Vagina (tissue), 2 donors: ENCODE measurements at regions not wholly inside any gene's neighbourhood (a gene's known extent, or its start where the extent isn't known, plus 50 kb on each side); places are given as distances from the start of the nearest gene placed in this dataset.

Source experiments
- CTCF ChIP-seq, 3 experiments: fragments of 450-650 bp in 2 of 3; fragments of 200-600 bp in 1 of 3; sonication (generic) in 1 of 3; IDR thresholded peaks; one replicate each; pipeline ENCODE4 v1.5.1; 2017 to 2019; ENCODE audit warnings: antibody characterized with exemption in 3 of 3, mild to moderate bottlenecking in 2 of 3, moderate library complexity in 2 of 3
- POLR2A ChIP-seq, 2 donors: fragments of 450-650 bp; IDR thresholded peaks; one replicate each; pipeline ENCODE4 v1.6.1; 2017; ENCODE audit warnings: antibody characterized with exemption in 2 of 2, mild to moderate bottlenecking in 2 of 2, moderate library complexity in 2 of 2
- POLR2AphosphoS5 ChIP-seq, 2 donors: sonication (generic); formaldehyde crosslinking; IDR thresholded peaks; one replicate each; pipeline ENCODE4 v1.9.0; 2017; ENCODE audit warnings: antibody characterized with exemption in 2 of 2, mild to moderate bottlenecking in 2 of 2, low read depth in 1 of 2; ENCODE audit not compliant: insufficient read depth in 1 of 2

DNA sequence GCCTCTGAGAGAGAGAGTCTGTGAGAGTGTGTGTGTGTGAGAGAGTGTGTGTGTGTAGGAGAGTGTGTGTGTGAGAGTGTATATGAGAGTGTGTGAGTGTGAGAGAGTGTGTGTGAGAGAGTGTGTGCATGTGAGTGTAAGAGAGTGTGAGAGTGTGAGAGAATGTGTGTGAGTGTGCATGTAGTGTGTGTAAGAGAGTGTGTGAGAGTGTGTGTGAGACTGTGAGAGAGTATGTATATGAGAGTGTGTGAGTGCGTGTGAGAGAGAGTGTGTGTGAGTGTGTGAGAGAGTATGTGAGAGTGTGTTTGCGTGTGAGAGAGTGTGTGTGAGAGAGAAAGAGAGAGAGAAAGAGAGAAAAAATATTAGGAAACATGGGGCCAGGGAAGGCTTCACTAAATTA lies 588.3 kb upstream of the SGCD start:
- TF ChIP-seq CTCF (IDR thresholded peaks at IDR 0.05) (no peak), POLR2A (IDR thresholded peaks at IDR 0.05) (no peak), POLR2AphosphoS5 (IDR thresholded peaks at IDR 0.05; ENCODE audit: insufficient read depth in 1 of 2, low read depth in 1 of 2) (no peak)
